ENCODE measurements at regions not wholly inside any gene's neighbourhood (a gene's known extent, or its start where the extent isn't known, plus 50 kb on each side); places are given as distances from the start of the nearest gene placed in this dataset.
"Not testable (repeated sequence)": the region's sequence is repeated elsewhere in the genome, so short reads cannot be mapped to it uniquely, and the experiment has no call there.

- no peak for DNase-seq
Observed at GRCh38 chrX:93177930-93178329, 495.4 kb downstream of the NAP1L3 start.

DNA sequence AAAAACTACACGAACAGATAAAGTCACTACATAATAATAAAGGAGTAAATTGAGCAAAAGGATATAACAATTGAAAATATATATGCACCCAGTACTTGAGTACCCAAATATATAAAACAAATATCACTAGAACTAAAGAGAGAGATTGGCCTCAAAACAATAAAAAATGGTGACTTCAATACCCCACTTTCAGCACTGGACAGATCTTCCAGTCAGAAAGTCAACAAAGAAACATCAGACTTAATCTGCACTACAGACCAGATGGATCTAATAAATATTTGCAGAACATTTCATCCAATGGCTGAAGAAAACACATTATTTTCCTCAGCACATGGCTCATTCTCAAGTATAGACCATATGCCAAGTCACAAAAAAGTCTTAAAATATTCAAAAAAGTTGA lies 503.6 kb downstream of the NAP1L3 start:
- DNase-seq: no peak

GRCh38 chrX:93120805-93121204 lies 552.6 kb downstream of the NAP1L3 start:
- DNase-seq: no peak

GRCh38 chrX:93103353-93104067 lies 569.9 kb downstream of the NAP1L3 start:
- not testable (repeated sequence) for DNase-seq

GRCh38 chrX:93095535-93095934 lies 577.8 kb downstream of the NAP1L3 start:
- not testable (repeated sequence) for DNase-seq

DNA sequence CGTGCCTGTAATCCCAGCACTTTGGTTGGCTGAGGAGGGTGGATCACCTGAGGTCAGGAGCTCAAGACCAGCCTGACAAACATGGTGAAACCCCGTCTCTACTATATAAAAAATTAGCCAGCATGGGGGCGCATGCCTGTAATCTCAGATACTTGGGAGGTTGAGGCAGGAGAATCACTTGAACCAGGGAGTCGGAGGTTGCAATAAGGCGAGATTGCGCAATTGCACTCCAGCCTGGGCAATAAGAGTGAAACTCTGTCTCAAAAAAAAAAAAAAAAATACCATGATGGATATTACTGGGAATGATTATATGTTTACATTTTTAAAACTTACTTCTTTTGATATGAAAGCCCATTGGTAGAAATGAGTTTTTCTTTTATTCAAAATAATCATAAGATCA lies 594.5 kb downstream of the NAP1L3 start:
- not testable (repeated sequence) for DNase-seq

GRCh38 chrX:93055264-93055663 lies 618.1 kb downstream of the NAP1L3 start:
- not testable (repeated sequence) for DNase-seq

- DNase-seq: not testable (repeated sequence)
Observed at GRCh38 chrX:93019841-93020240, 653.5 kb downstream of the NAP1L3 start.

GRCh38 chrX:93014481-93015030 lies 658.8 kb downstream of the NAP1L3 start:
- DNase-seq: peak in 2 of 3 experiments; percentile 6 to 37
